ENCODE measurements at regions not wholly inside any gene's neighbourhood (a gene's known extent, or its start where the extent isn't known, plus 50 kb on each side); places are given as distances from the start of the nearest gene placed in this dataset.

DNA sequence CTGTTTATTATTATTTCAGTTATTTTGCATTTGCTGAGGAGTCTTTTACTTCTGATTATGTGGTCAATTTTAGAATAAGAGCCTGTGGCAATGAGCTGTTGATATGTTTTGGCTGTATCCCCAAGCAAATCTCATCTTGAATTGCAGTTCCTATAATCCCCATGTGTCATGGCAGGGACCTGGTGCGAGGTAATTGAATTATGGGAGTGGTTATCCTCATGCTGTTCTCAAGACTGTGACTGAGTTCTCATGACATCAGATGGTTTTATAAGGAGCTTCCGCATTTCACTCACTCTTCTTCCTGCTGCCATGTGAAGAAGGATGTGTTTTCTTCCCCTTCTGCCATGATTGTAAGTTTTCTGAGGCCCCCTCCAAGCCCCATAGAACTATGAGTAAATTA is 114.9 kb upstream of the SLCO6A1 start:
- WGBS, 5 donors, result 78 to 91% (median 85%) methylated on average over 2 of the region's 2 CpGs
- TF ChIP-seq POLR2AphosphoS5 (IDR thresholded peaks at IDR 0.05), result no peak
- TF ChIP-seq, protein P1, sequence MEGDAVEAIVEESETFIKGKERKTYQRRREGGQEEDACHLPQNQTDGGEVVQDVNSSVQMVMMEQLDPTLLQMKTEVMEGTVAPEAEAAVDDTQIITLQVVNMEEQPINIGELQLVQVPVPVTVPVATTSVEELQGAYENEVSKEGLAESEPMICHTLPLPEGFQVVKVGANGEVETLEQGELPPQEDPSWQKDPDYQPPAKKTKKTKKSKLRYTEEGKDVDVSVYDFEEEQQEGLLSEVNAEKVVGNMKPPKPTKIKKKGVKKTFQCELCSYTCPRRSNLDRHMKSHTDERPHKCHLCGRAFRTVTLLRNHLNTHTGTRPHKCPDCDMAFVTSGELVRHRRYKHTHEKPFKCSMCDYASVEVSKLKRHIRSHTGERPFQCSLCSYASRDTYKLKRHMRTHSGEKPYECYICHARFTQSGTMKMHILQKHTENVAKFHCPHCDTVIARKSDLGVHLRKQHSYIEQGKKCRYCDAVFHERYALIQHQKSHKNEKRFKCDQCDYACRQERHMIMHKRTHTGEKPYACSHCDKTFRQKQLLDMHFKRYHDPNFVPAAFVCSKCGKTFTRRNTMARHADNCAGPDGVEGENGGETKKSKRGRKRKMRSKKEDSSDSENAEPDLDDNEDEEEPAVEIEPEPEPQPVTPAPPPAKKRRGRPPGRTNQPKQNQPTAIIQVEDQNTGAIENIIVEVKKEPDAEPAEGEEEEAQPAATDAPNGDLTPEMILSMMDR (IDR thresholded peaks at IDR 0.05 in 8 of 11, conservative IDR thresholded peaks at IDR 0.05 in 3 of 11), result no peak
- TF ChIP-seq POLR2A (IDR thresholded peaks at IDR 0.05), result no peak
- Histone ChIP-seq H3K27ac (no peak overlapping the region), H3K4me3 (no peak overlapping the region), H3K4me1 (no peaks in the 10 kb centered on the region), H3K9me3 (no peaks in the 10 kb centered on the region), H3K36me3 (no peaks in the 10 kb centered on the region), H3K27me3 (replicated peaks in 1 of 7) (no peaks in the 10 kb centered on the region)
- intact Hi-C loops (cut with DNase I; ENCODE audit: low total_unique reads), result no loop called here
- no peak for DNase-seq

DNA sequence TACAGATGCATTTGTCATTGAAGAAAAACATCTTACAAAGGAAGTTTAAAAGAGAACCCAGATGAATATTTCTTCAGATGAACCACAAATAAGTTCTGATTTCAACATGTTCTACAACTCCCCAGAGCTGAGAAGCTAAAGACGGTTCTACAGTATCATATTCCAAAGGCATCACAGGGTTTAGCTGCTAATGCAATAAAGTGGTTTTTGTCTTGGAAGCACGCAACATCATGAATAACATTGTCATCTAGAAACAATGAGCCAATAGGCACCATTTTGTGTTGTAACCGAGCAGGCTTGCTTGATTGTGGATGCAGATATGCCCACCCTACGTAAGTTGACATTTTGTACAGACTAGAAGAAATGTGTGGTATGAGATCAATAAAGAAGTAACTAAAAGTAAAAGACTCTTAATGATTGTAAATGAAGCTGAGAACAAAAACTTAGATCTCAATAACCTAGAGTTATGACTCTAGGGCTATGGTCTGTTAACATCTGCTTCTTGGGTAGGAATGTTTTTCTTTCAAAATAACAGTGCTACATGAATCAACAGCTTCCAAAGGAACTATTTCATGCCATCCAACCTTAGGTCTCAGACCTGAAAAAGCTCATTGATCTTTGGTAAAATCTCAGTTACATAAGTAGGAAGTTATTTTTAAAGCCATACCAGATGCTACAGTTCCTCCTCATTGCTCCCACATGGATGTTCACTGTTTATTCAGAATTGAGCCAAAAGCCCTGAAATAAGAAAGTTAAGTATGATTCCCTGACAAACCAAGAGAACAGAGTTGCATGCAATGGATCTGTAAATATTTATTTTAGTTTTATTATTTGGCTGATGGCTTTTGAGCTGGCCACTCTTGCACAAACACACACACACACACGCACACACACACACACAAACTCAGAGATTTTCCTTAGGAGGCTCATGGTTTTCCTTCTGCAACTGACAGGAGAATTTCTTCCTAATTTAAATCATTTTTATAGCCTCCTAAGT is 118.7 kb upstream of the SLCO6A1 start:
- no peaks in the 10 kb centered on the region for H3K36me3 ChIP-seq
- intact Hi-C loops (cut with DNase I; ENCODE audit: low total_unique reads), result no loop called here
- DNase-seq, result no peak
- no peak overlapping the region for H3K27ac ChIP-seq
- no peak for TF ChIP-seq POLR2A (IDR thresholded peaks at IDR 0.05)
- TF ChIP-seq, protein P1 (IDR thresholded peaks at IDR 0.05 in 8 of 11, conservative IDR thresholded peaks at IDR 0.05 in 3 of 11), result no peak
- TF ChIP-seq POLR2AphosphoS5 (IDR thresholded peaks at IDR 0.05), result no peak
- 75 to 96% (median 82%) methylated on average over 5 of the region's 5 CpGs for WGBS, 5 donors
- H3K4me3 ChIP-seq, result no peak overlapping the region
- H3K9me3 ChIP-seq, result peaks cover 0 to 3% (median 0%) of the 10 kb centered on the region in 8 donors
- no peaks in the 10 kb centered on the region for H3K4me1 ChIP-seq
- no peaks in the 10 kb centered on the region for H3K27me3 ChIP-seq (replicated peaks in 1 of 7)

DNA sequence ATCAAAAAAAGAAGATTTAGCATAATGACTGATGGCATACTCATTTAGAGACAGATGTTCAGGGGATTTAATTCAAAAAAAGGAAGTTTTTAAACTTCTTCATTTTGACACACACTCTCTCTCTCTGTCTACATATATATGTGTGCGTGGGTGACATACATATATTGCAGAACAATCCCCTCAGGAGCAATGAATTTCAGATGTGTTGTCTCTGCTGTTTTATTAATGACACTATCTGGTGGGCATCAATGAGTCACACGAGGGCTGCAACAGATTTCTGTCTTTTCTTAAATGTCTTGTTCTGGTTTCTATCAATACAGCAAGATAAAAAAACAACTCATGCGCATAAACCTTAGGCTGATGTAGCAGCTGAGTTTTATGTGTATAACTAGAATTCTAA is 123.5 kb upstream of the SLCO6A1 start:
- WGBS, 5 donors, result 48 to 56% (median 51%) methylated on average over 3 of the region's 3 CpGs
- no peak overlapping the region for H3K27ac ChIP-seq
- intact Hi-C loops (cut with DNase I; ENCODE audit: low total_unique reads), result no loop called here
- H3K4me3 ChIP-seq, result no peak overlapping the region
- H3K36me3 ChIP-seq, result no peaks in the 10 kb centered on the region
- no peaks in the 10 kb centered on the region for H3K4me1 ChIP-seq
- TF ChIP-seq, protein P1 (IDR thresholded peaks at IDR 0.05 in 8 of 11, conservative IDR thresholded peaks at IDR 0.05 in 3 of 11), result no peak
- no peak for TF ChIP-seq POLR2A (IDR thresholded peaks at IDR 0.05)
- TF ChIP-seq POLR2AphosphoS5 (IDR thresholded peaks at IDR 0.05), result no peak
- DNase-seq, result no peak
- H3K9me3 ChIP-seq, result peaks cover 0 to 3% (median 0%) of the 10 kb centered on the region in 8 donors
- H3K27me3 ChIP-seq (replicated peaks in 1 of 7), result no peaks in the 10 kb centered on the region

DNA sequence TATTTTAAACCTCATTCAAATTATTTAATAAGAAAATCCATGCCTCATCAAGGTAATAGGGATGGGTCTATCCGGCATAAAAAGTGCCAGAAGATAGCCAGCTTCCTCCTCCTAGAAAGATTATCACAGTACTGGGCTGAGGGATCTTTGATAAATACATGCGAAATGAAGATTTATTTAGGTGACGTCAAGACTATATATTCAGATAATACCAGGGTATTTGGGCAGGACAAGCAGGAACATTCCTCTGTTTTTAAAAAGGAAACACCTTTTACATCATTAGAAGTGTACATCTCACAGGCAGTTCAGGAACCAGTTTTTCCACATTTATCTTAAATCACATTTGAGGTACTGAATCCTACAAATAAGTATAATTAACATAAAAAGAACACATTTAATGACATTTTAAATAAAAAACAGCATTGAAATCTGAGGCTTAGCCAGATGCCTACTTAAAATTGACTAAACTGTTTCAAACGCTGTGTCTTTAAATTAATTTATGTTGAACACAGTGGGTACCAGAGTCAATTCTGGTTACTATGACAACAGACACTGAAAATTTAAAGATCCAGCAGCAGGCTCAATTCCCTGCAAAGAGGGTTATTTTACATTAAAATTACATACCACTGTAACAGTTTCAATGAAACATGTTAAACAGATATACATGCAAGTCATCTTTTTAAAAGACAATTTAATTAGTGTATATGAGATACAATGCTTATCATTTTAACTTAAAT is 124.7 kb upstream of the SLCO6A1 start:
- 67 to 93% (median 71%) methylated on average over 4 of the region's 4 CpGs for WGBS, 5 donors
- Histone ChIP-seq H3K4me3 (no peak overlapping the region), H3K27ac (no peak overlapping the region), H3K36me3 (no peaks in the 10 kb centered on the region), H3K27me3 (replicated peaks in 1 of 7) (no peaks in the 10 kb centered on the region), H3K4me1 (no peaks in the 10 kb centered on the region), H3K9me3 (peaks cover 0 to 3% (median 0%) of the 10 kb centered on the region in 8 donors)
- intact Hi-C loops (cut with DNase I; ENCODE audit: low total_unique reads), result no loop called here
- no peak for DNase-seq
- TF ChIP-seq POLR2A (IDR thresholded peaks at IDR 0.05) (no peak), POLR2AphosphoS5 (IDR thresholded peaks at IDR 0.05) (no peak)
- TF ChIP-seq, protein P1 (IDR thresholded peaks at IDR 0.05 in 8 of 11, conservative IDR thresholded peaks at IDR 0.05 in 3 of 11), result no peak
